SU-DHL-6 (cell line): ENCODE measurements at regions not wholly inside any gene's neighbourhood (a gene's known extent, or its start where the extent isn't known, plus 50 kb on each side); places are given as distances from the start of the nearest gene placed in this dataset.
"Not testable (repeated sequence)": the region's sequence is repeated elsewhere in the genome, so short reads cannot be mapped to it uniquely, and the experiment has no call there.

Source experiments
- H2AFZ ChIP-seq: fragments of 200-600 bp; sonication (generic); 2 replicates; pipeline ENCODE4 v1.6.1; 2014; ENCODE audit warnings: low read depth, mild to moderate bottlenecking, moderate library complexity, mixed read lengths, antibody characterized with exemption, low read length; ENCODE audit not compliant: severe bottlenecking
- H3F3A ChIP-seq: fragments of 200-600 bp; shearing (Covaris generic); 2 replicates; pipeline ENCODE4 v1.6.0; 2016; ENCODE audit warnings: antibody characterized with exemption, mild to moderate bottlenecking; ENCODE audit not compliant: insufficient read depth
- H3K27ac ChIP-seq: fragments of 200-600 bp; sonication (generic); 2 replicates; pipeline ENCODE4 v1.5.1; 2016; ENCODE audit warnings: low read depth, mild to moderate bottlenecking, low read length, moderate library complexity, mixed read lengths
- H3K27me3 ChIP-seq: fragments of 200-600 bp; sonication (generic), shearing (Covaris generic); 2 replicates; pipeline ENCODE4 v1.6.0; 2014; ENCODE audit warnings: mild to moderate bottlenecking, low read length
- H3K36me3 ChIP-seq: fragments of 200-600 bp; sonication (generic); 2 replicates; pipeline ENCODE4 v1.6.1; 2014; ENCODE audit warnings: mild to moderate bottlenecking, low read length, mixed read lengths
- H3K4me2 ChIP-seq: fragments of 300-600, 200-600 bp; shearing (Covaris generic), sonication (generic); 2 replicates; pipeline ENCODE4 v1.6.0; 2014; ENCODE audit warnings: low read length, low read depth, mild to moderate bottlenecking; ENCODE audit not compliant: poor library complexity, severe bottlenecking
- H3K4me3 ChIP-seq: fragments of 200-600 bp; sonication (generic); 2 replicates; pipeline ENCODE4 v1.5.1; 2014; ENCODE audit warnings: antibody characterized with exemption, low read length, mild to moderate bottlenecking, mixed read lengths; ENCODE audit not compliant: insufficient read depth, poor library complexity, severe bottlenecking
- H3K79me2 ChIP-seq: fragments of 200-600 bp; sonication (generic); 2 replicates; pipeline ENCODE4 v1.6.1; 2014; ENCODE audit warnings: mild to moderate bottlenecking, low read length, moderate library complexity; ENCODE audit not compliant: insufficient read depth
- H3K9ac ChIP-seq: fragments of 200-600 bp; sonication (generic); 2 replicates; pipeline ENCODE4 v1.7.0; 2014; ENCODE audit warnings: mild to moderate bottlenecking, low read length
- H3K9me2 ChIP-seq: fragments of 200-600 bp; sonication (generic); replicated peaks from 2 replicates; pipeline ENCODE4 v1.6.1; 2014; ENCODE audit warnings: low read length; ENCODE audit not compliant: insufficient read depth
- H3K9me3 ChIP-seq: fragments of 200-600 bp; sonication (generic); 2 replicates; pipeline ENCODE4 v1.6.1; 2014; ENCODE audit warnings: low read length, mixed read lengths; ENCODE audit not compliant: insufficient read depth
- H4K20me1 ChIP-seq: fragments of 200-600 bp; sonication (generic); 2 replicates; pipeline ENCODE4 v1.6.1; 2014; ENCODE audit warnings: low read depth, mild to moderate bottlenecking, antibody characterized with exemption, low read length, moderate library complexity, mixed read lengths
- EZH2phosphoT487 ChIP-seq: fragments of 200-600 bp; sonication (generic), shearing (Covaris generic); conservative IDR thresholded peaks from 2 replicates; pipeline ENCODE4 v1.6.1; 2018; ENCODE audit warnings: mild to moderate bottlenecking, antibody characterized with exemption, low read length, moderate library complexity, mixed read lengths
- TF ChIP-seq, protein P1 (sequence below): fragments of 200-600 bp; sonication (generic); IDR thresholded peaks from one replicate; pipeline ENCODE4 v1.5.1; 2017; ENCODE audit warnings: antibody characterized with exemption, mild to moderate bottlenecking, low read length, moderate library complexity; ENCODE audit not compliant: insufficient read depth, poor library complexity, severe bottlenecking

DNA sequence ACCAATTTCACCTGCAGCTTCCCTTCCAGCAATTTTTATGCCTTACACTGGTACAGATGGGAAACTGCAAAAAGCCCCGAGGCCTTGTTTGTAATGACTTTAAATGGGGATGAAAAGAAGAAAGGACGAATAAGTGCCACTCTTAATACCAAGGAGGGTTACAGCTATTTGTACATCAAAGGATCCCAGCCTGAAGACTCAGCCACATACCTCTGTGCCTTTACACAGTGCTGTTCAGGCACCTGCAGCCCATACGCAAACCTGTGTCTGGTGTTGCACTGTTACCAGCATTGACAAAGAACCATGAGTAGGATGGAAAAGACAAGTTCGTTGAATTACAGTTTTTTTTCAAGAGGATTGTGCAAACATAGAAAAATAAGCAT lies 432.0 kb upstream of the OR4E1 start:
- no peak overlapping the region for H3K4me3 ChIP-seq
- no peaks in the 10 kb centered on the region for H3K9me2 ChIP-seq
- H3K79me2 ChIP-seq: no peaks in the 10 kb centered on the region
- H3K36me3 ChIP-seq: no peaks in the 10 kb centered on the region
- H3K9me3 ChIP-seq: no peaks in the 10 kb centered on the region
- no peak for TF ChIP-seq EZH2phosphoT487
- TF ChIP-seq, protein P1, sequence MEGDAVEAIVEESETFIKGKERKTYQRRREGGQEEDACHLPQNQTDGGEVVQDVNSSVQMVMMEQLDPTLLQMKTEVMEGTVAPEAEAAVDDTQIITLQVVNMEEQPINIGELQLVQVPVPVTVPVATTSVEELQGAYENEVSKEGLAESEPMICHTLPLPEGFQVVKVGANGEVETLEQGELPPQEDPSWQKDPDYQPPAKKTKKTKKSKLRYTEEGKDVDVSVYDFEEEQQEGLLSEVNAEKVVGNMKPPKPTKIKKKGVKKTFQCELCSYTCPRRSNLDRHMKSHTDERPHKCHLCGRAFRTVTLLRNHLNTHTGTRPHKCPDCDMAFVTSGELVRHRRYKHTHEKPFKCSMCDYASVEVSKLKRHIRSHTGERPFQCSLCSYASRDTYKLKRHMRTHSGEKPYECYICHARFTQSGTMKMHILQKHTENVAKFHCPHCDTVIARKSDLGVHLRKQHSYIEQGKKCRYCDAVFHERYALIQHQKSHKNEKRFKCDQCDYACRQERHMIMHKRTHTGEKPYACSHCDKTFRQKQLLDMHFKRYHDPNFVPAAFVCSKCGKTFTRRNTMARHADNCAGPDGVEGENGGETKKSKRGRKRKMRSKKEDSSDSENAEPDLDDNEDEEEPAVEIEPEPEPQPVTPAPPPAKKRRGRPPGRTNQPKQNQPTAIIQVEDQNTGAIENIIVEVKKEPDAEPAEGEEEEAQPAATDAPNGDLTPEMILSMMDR: no peak
- no peak overlapping the region for H3K27ac ChIP-seq
- no peaks in the 10 kb centered on the region for H4K20me1 ChIP-seq
- H3K9ac ChIP-seq: no peak overlapping the region
- H3F3A ChIP-seq: no peaks in the 10 kb centered on the region
- no peak overlapping the region for H3K4me2 ChIP-seq
- no peaks in the 10 kb centered on the region for H3K27me3 ChIP-seq
- H2AFZ ChIP-seq: no peak overlapping the region

DNA sequence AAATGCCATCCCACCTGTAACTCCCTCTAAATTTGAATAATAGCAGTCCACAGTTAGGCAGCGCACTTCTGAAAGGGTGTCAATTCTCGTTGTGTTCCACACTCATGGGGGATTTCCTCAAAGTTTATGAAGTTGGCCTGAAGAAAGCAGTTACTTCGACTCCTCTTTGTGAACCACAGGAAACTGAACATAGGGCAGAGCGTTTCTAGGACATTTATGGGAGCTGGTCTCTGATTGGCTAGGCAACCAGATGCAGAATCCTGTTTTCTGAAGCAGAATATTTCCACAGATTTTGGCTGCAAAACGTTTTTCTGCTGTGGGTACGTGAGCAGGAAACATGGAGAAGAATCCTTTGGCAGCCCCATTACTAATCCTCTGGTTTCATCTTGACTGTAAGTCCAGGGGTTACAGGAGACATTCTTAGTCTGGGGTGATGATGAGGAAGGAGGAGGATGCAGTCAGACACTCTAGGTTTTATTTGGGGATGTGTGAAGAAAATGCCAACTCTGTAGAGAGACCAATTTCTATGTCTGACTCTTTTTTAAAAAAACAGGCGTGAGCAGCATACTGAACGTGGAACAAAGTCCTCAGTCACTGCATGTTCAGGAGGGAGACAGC lies 431.5 kb upstream of the OR4E1 start:
- TF ChIP-seq EZH2phosphoT487: no peak
- TF ChIP-seq, protein P1: no peak
- no peaks in the 10 kb centered on the region for H3K36me3 ChIP-seq
- H3K79me2 ChIP-seq: no peaks in the 10 kb centered on the region
- no peaks in the 10 kb centered on the region for H3K9me3 ChIP-seq
- H3F3A ChIP-seq: no peaks in the 10 kb centered on the region
- no peaks in the 10 kb centered on the region for H4K20me1 ChIP-seq
- no peaks in the 10 kb centered on the region for H3K9me2 ChIP-seq
- H2AFZ ChIP-seq: no peak overlapping the region
- H3K4me2 ChIP-seq: no peak overlapping the region
- H3K4me3 ChIP-seq: no peak overlapping the region
- no peak overlapping the region for H3K27ac ChIP-seq
- no peaks in the 10 kb centered on the region for H3K27me3 ChIP-seq
- no peak overlapping the region for H3K9ac ChIP-seq

DNA sequence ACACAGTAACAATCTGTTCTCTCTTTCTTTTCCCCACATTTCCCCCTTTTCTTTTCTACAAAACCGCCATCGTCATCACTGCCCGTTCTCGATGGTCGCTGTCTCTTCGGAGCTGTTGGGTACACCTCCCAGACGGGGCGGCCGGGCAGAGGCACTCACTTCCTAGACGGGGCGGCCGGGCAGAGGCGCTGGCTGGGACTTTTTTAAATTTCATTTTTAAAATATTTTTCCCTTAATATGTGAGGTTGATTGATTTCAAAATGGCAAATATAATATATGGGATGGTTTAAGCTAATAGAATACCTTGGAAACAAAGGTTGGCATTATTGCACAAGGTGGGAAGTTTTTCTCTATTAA lies 427.1 kb upstream of the OR4E1 start:
- not testable (repeated sequence) for H3K27me3 ChIP-seq, H2AFZ ChIP-seq, H3K9me3 ChIP-seq, H4K20me1 ChIP-seq, H3K9ac ChIP-seq, H3K27ac ChIP-seq, H3K9me2 ChIP-seq, H3K79me2 ChIP-seq, H3K4me3 ChIP-seq, H3K36me3 ChIP-seq, H3K4me2 ChIP-seq, H3F3A ChIP-seq

DNA sequence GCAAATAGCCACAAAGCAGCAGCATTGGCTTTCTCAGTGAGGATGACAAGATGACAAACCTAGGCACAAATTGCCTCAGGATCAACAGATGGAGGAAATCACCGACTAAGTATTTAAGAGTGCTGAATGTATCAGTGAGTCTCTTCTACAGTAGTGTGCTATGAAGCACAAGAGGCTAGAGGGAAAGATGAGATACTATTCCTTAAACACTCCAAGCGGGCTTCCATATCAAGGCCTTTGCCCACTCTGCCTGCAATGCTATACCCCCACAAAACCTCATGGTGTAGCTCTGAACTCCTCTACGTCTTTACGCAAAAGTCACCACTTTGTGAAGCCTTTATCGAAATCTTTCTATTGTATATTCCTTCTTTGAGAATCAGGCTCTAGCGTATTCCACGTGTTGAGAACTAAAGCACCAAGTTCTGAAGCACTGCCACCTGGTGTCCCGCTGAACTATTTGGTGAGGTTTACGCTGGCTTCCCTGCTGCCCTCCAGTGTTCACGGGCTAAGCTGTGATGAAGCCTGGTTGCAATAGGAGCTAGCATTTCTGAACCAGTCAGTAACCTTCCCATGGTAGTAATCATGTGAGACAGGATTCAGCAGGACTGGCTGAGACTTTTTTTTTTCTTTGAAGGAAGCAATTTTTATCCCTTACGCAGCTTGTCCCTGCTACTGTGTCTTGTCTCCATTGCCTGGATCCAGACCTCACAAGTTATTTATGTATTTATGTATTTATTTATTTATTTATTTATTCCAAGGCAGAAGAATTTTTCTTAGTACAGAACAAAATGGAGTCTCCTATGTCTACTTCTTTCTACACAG lies 426.5 kb upstream of the OR4E1 start:
- Histone ChIP-seq H3K9ac (no peak overlapping the region), H3K27me3 (no peaks in the 10 kb centered on the region), H3K27ac (no peak overlapping the region), H4K20me1 (no peaks in the 10 kb centered on the region), H3K79me2 (no peaks in the 10 kb centered on the region), H2AFZ (no peak overlapping the region), H3K9me3 (no peaks in the 10 kb centered on the region), H3K4me3 (no peak overlapping the region), H3K9me2 (no peaks in the 10 kb centered on the region), H3F3A (no peaks in the 10 kb centered on the region), H3K36me3 (no peaks in the 10 kb centered on the region), H3K4me2 (no peak overlapping the region)
- TF ChIP-seq, protein P1: peak; percentile 45
- TF ChIP-seq EZH2phosphoT487: no peak
